ENCODE measurements at regions not wholly inside any gene's neighbourhood (a gene's known extent, or its start where the extent isn't known, plus 50 kb on each side); places are given as distances from the start of the nearest gene placed in this dataset.

- 87% methylated on average over 1 of the region's 1 CpG for WGBS (ENCODE audit: missing lambda C conversion rate)
- no peak for DNase-seq (ENCODE audit: low read depth in 1 of 2, low spot score in 1 of 2)
- no peaks in the 10 kb centered on the region for H3K9me3 ChIP-seq
- TF ChIP-seq E2F6 (IDR thresholded peaks at IDR 0.05; ENCODE audit: borderline replicate concordance, low read depth) (no peak), HOXA7 (CRISPR knock-in tag; IDR thresholded peaks at IDR 0.05) (no peak), RFX5 (IDR thresholded peaks at IDR 0.05) (no peak), PHF8 (IDR thresholded peaks at IDR 0.05; ENCODE audit: borderline replicate concordance, low read depth) (no peak)
- no peak for ATAC-seq
- POLR2A ChIA-PET: no interaction called here
- no peak overlapping the region for H3K4me3 ChIP-seq
- CTCF ChIA-PET: no interaction called here
- no peak overlapping the region for H3K27ac ChIP-seq
- no peaks in the 10 kb centered on the region for H3K4me1 ChIP-seq
- no peak overlapping the region for H3K4me2 ChIP-seq
- no peak for FAIRE-seq
Observed at GRCh38 chr4:162657966-162658365, 494.2 kb upstream of the FSTL5 start.

GRCh38 chr4:162650166-162650565, 486.4 kb upstream of the FSTL5 start:
- CTCF ChIA-PET: no interaction called here
- Histone ChIP-seq H3K4me2 (no peak overlapping the region), H3K4me1 (no peaks in the 10 kb centered on the region), H3K9me3 (no peaks in the 10 kb centered on the region), H3K27ac (no peak overlapping the region), H3K4me3 (no peak overlapping the region)
- 26% methylated on average over 1 of the region's 1 CpG for WGBS (ENCODE audit: missing lambda C conversion rate)
- FAIRE-seq: no peak
- TF ChIP-seq MAFK (IDR thresholded peaks at IDR 0.05; ENCODE audit: partially characterized antibody) (peak; percentile 53), HOXA7 (CRISPR knock-in tag; IDR thresholded peaks at IDR 0.05) (no peak), EHMT2 (IDR thresholded peaks at IDR 0.05; ENCODE audit: low read depth) (no peak)
- no peak for DNase-seq (ENCODE audit: low read depth in 1 of 2, low spot score in 1 of 2)
- POLR2A ChIA-PET: no interaction called here
- ATAC-seq: no peak

- H3K4me2 ChIP-seq: no peak overlapping the region
- DNase-seq (ENCODE audit: low read depth in 1 of 2, low spot score in 1 of 2): peak in 1 of 2 experiments; percentile 23
- TF ChIP-seq SMC3 (IDR thresholded peaks at IDR 0.05) (peak; percentile 57), RAD21 (conservative IDR thresholded peaks at IDR 0.05 in 1 of 2, IDR thresholded peaks at IDR 0.05 in 1 of 2) (peak; percentile 69 to 75), KDM1A (IDR thresholded peaks at IDR 0.05; ENCODE audit: low read depth) (no peak), KDM5A (IDR thresholded peaks at IDR 0.05) (no peak), CTCF (IDR thresholded peaks at IDR 0.05) (peak; percentile 53)
- ChIA-PET POLR2A (no interaction called here), CTCF (interaction anchor here (0.6 to 2.1 kb wide), 17 partner anchors 9 to 910 kb away, joined by 3 to 15 read pairs (median 4); partner anchors contain the start of gene NPY1R)
- H3K4me3 ChIP-seq: no peak overlapping the region
- H3K4me1 ChIP-seq: no peaks in the 10 kb centered on the region
- H3K27ac ChIP-seq: no peak overlapping the region
- H3K9me3 ChIP-seq: no peaks in the 10 kb centered on the region
- WGBS (ENCODE audit: missing lambda C conversion rate): 18% methylated on average over 4 of the region's 4 CpGs
- ATAC-seq: peak in 1 of 2 experiments; percentile 56; a peak in 2 of 6 replicates
- no peak for FAIRE-seq
Observed at GRCh38 chr4:162645381-162645780, 481.6 kb upstream of the FSTL5 start.

GRCh38 chr4:162644346-162644745, 480.5 kb upstream of the FSTL5 start:
- ChIA-PET CTCF (interaction anchor here (0.9 to 2.1 kb wide), 4 partner anchors 11 to 689 kb away, joined by 3 to 7 read pairs (median 4); no protein-coding TSS in a partner anchor), POLR2A (no interaction called here)
- H3K4me2 ChIP-seq: no peak overlapping the region
- H3K9me3 ChIP-seq: no peaks in the 10 kb centered on the region
- DNase-seq (ENCODE audit: low read depth in 1 of 2, low spot score in 1 of 2) (no peak), FAIRE-seq (no peak), ATAC-seq (no peak)
- WGBS (ENCODE audit: missing lambda C conversion rate): 9% methylated on average over 1 of the region's 1 CpG
- H3K4me3 ChIP-seq: no peak overlapping the region
- no peaks in the 10 kb centered on the region for H3K4me1 ChIP-seq
- H3K27ac ChIP-seq: no peak overlapping the region
- TF ChIP-seq PHF8 (IDR thresholded peaks at IDR 0.05; ENCODE audit: borderline replicate concordance, low read depth) (no peak), USF2 (IDR thresholded peaks at IDR 0.05) (no peak), HMGXB4 (CRISPR knock-in tag; IDR thresholded peaks at IDR 0.05; ENCODE audit: borderline replicate concordance) (no peak), TFCP2L1 (CRISPR knock-in tag; IDR thresholded peaks at IDR 0.05) (no peak), CHD2 (IDR thresholded peaks at IDR 0.05; ENCODE audit: low read length, partially characterized antibody) (no peak), GATA3 (IDR thresholded peaks at IDR 0.05; ENCODE audit: borderline replicate concordance) (no peak), BCL3 (IDR thresholded peaks at IDR 0.05) (no peak), RNF2 (IDR thresholded peaks at IDR 0.05; ENCODE audit: borderline replicate concordance, low read depth) (no peak), BHLHE40 (IDR thresholded peaks at IDR 0.05; ENCODE audit: low read depth, low read length) (no peak), HDAC2 (IDR thresholded peaks at IDR 0.05) (no peak), E2F6 (IDR thresholded peaks at IDR 0.05; ENCODE audit: borderline replicate concordance, low read depth) (no peak)
